NT2/D1 (cell line): ENCODE measurements at regions not wholly inside any gene's neighbourhood (a gene's known extent, or its start where the extent isn't known, plus 50 kb on each side); places are given as distances from the start of the nearest gene placed in this dataset.
"Not testable (repeated sequence)": the region's sequence is repeated elsewhere in the genome, so short reads cannot be mapped to it uniquely, and the experiment has no call there.

Experiments
- DNase-seq: peaks from one replicate; pipeline ENCODE4 v3.0.0-alpha.2; 2011; ENCODE audit warnings: low read depth, low spot score
- H3K27me3 ChIP-seq: 2 replicates; pipeline ENCODE4 v1.6.0; 2011; ENCODE audit warnings: mild to moderate bottlenecking; ENCODE audit not compliant: insufficient read length, insufficient read depth
- H3K36me3 ChIP-seq: 2 replicates; pipeline ENCODE4 v1.6.1; 2011; ENCODE audit warnings: mild to moderate bottlenecking, low read length, mixed read lengths; ENCODE audit not compliant: insufficient read depth, insufficient read length
- H3K4me1 ChIP-seq: 2 replicates; pipeline ENCODE4 v1.5.1; 2011; ENCODE audit not compliant: insufficient read depth, insufficient read length
- H3K4me3 ChIP-seq: 2 replicates; pipeline ENCODE4 v1.5.1; 2011; ENCODE audit warnings: low read depth; ENCODE audit not compliant: insufficient read length
- H3K9ac ChIP-seq: 2 replicates; pipeline ENCODE4 v1.6.0; 2011; ENCODE audit warnings: low read depth; ENCODE audit not compliant: insufficient read length
- H3K9me3 ChIP-seq: 2 replicates; pipeline ENCODE4 v1.5.1; 2011; ENCODE audit warnings: mild to moderate bottlenecking, low read length; ENCODE audit not compliant: insufficient read depth
- SUZ12 ChIP-seq: IDR thresholded peaks from 2 replicates; pipeline ENCODE4 v1.6.1; 2011; ENCODE audit not compliant: insufficient read length, insufficient read depth; ENCODE audit errors: extremely low read depth
- YY1 ChIP-seq: IDR thresholded peaks from 2 replicates; pipeline ENCODE4 v1.6.1; 2011; ENCODE audit not compliant: insufficient read length, insufficient read depth
- ZNF274 ChIP-seq: IDR thresholded peaks from 2 replicates; pipeline ENCODE4 v1.6.1; 2011; ENCODE audit warnings: mild to moderate bottlenecking, low read depth, low read length

DNA sequence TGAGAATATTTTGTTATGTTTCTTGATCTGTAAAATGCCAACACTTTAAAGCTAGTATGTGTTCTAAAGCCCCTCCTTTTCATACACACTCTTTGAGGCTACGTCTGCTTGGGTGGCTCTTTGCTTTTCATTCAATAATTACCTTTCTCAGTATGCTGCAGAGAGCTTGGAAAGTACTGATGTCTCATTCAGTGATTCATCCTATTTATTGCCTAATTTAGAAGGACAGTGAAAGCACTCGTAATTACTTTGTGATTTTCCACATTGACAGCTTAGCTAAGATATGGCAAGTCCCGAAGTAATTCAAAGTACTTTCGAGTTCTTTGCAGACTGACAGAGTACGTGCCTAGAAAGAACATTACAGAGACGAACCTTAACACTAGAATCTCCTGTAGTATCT lies 57.2 kb downstream of the BMP15 start:
- Histone ChIP-seq H3K4me3 (no peak overlapping the region), H3K9me3 (0 out of 2 replicates have a peak, but pooled peaks cover under 1% of the 10 kb centered on the region), H3K36me3 (no peaks in the 10 kb centered on the region), H3K4me1 (no peaks in the 10 kb centered on the region), H3K9ac (no peak overlapping the region), H3K27me3 (no peaks in the 10 kb centered on the region)
- TF ChIP-seq ZNF274: no peak
- no peak for DNase-seq

- not testable (repeated sequence) for DNase-seq
These were observed 58.5 kb downstream of the BMP15 start for GRCh38 chrX:50968871-50969635.

DNA sequence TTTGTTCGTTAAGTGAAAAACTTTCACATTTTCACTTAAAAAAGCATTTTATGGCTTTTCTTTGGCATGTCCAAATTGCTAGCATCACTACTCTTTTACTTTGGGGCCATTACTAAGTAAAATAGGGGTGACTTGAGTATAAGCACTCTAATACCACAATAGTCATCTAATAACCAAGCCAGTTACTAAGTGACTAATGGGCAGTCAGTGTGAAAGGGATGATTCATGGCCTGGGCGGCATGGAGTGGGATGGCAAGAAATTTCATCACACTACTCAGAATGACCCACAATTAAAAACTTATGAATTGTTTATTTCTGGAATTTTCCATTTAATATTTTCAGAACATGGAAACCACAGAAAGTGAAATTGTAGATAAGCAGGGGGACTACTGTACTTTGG lies 60.9 kb downstream of the BMP15 start:
- TF ChIP-seq ZNF274 (no peak), SUZ12 (no peak), YY1 (no peak)
- no peak for DNase-seq
- no peak overlapping the region for H3K4me3 ChIP-seq
- no peaks in the 10 kb centered on the region for H3K4me1 ChIP-seq
- H3K27me3 ChIP-seq: no peaks in the 10 kb centered on the region
- H3K9ac ChIP-seq: no peak overlapping the region
- H3K9me3 ChIP-seq: no peaks in the 10 kb centered on the region
- H3K36me3 ChIP-seq: no peaks in the 10 kb centered on the region

More at GRCh38 chrX:50968871-50969635, 58.5 kb downstream of the BMP15 start:
- H3K4me1 ChIP-seq, H3K27me3 ChIP-seq, H3K9me3 ChIP-seq, H3K9ac ChIP-seq, H3K36me3 ChIP-seq, H3K4me3 ChIP-seq: not testable (repeated sequence)

- DNase-seq: no peak
- no peaks in the 10 kb centered on the region for H3K36me3 ChIP-seq
- H3K9ac ChIP-seq: no peak overlapping the region
- TF ChIP-seq ZNF274 (no peak), SUZ12 (no peak), YY1 (no peak)
- no peaks in the 10 kb centered on the region for H3K4me1 ChIP-seq
- no peak overlapping the region for H3K4me3 ChIP-seq
- H3K9me3 ChIP-seq: no peaks in the 10 kb centered on the region
- H3K27me3 ChIP-seq: no peaks in the 10 kb centered on the region
These were observed 62.7 kb downstream of the BMP15 start for GRCh38 chrX:50973199-50973598.

GRCh38 chrX:50978920-50979682 lies 68.6 kb downstream of the BMP15 start:
- Histone ChIP-seq H3K4me1 (no peaks in the 10 kb centered on the region), H3K36me3 (no peaks in the 10 kb centered on the region), H3K9ac (no peak overlapping the region), H3K9me3 (no peaks in the 10 kb centered on the region), H3K27me3 (no peaks in the 10 kb centered on the region), H3K4me3 (no peak overlapping the region)
- TF ChIP-seq SUZ12: no peak
- TF ChIP-seq YY1: no peak
- no peak for TF ChIP-seq ZNF274
- DNase-seq: no peak

- TF ChIP-seq YY1: no peak
- no peak for TF ChIP-seq SUZ12
- no peak for TF ChIP-seq ZNF274
- H3K27me3 ChIP-seq: no peaks in the 10 kb centered on the region
- H3K4me1 ChIP-seq: no peaks in the 10 kb centered on the region
- no peaks in the 10 kb centered on the region for H3K9me3 ChIP-seq
- no peak overlapping the region for H3K4me3 ChIP-seq
- no peaks in the 10 kb centered on the region for H3K36me3 ChIP-seq
- H3K9ac ChIP-seq: no peak overlapping the region
- DNase-seq: no peak
These were observed 69.7 kb downstream of the BMP15 start for GRCh38 chrX:50980251-50980650.

- no peak overlapping the region for H3K4me3 ChIP-seq
- H3K4me1 ChIP-seq: no peaks in the 10 kb centered on the region
- peak; percentile 22 for DNase-seq
- H3K27me3 ChIP-seq: no peaks in the 10 kb centered on the region
- no peaks in the 10 kb centered on the region for H3K36me3 ChIP-seq
- no peak overlapping the region for H3K9ac ChIP-seq
- no peak for TF ChIP-seq YY1
- no peak for TF ChIP-seq ZNF274
- TF ChIP-seq SUZ12: no peak
- H3K9me3 ChIP-seq: no peaks in the 10 kb centered on the region
These were observed 78.1 kb downstream of the BMP15 start for GRCh38 chrX:50988649-50989048.
